Duodenal mucosa (tissue), 2 donors: ENCODE measurements at regions not wholly inside any gene's neighbourhood (a gene's known extent, or its start where the extent isn't known, plus 50 kb on each side); places are given as distances from the start of the nearest gene placed in this dataset.

Source experiments
- H3K27ac ChIP-seq: one replicate; pipeline ENCODE4 v1.7.0; 2013; ENCODE audit warnings: low read depth, low read length
- H3K27me3 ChIP-seq, 2 donors: one replicate each; pipeline ENCODE4 v1.7.0; 2013; ENCODE audit warnings: low read length in 2 of 2, control low read depth in 1 of 2; ENCODE audit not compliant: insufficient read depth in 2 of 2, control insufficient read depth in 1 of 2
- H3K36me3 ChIP-seq, 2 donors: one replicate each; pipeline ENCODE4 v1.7.0; 2013; ENCODE audit warnings: low read length in 2 of 2, control low read depth in 1 of 2; ENCODE audit not compliant: insufficient read depth in 2 of 2, control insufficient read depth in 1 of 2
- H3K4me1 ChIP-seq, 2 donors: one replicate each; pipeline ENCODE4 v1.7.0; 2013; ENCODE audit warnings: low read length in 2 of 2, control low read depth in 1 of 2; ENCODE audit not compliant: insufficient read depth in 2 of 2, control insufficient read depth in 1 of 2
- H3K4me3 ChIP-seq, 2 donors: one replicate each; pipeline ENCODE4 v1.7.0; 2013; ENCODE audit warnings: low read length in 2 of 2, low read depth in 1 of 2
- H3K9ac ChIP-seq, 2 donors: one replicate each; pipeline ENCODE4 v1.7.0; 2013; ENCODE audit warnings: low read length in 2 of 2, low read depth in 1 of 2
- H3K9me3 ChIP-seq, 2 donors: one replicate each; pipeline ENCODE4 v1.7.0; 2013; ENCODE audit warnings: low read length in 2 of 2, control low read depth in 1 of 2; ENCODE audit not compliant: control insufficient read depth in 1 of 2

DNA sequence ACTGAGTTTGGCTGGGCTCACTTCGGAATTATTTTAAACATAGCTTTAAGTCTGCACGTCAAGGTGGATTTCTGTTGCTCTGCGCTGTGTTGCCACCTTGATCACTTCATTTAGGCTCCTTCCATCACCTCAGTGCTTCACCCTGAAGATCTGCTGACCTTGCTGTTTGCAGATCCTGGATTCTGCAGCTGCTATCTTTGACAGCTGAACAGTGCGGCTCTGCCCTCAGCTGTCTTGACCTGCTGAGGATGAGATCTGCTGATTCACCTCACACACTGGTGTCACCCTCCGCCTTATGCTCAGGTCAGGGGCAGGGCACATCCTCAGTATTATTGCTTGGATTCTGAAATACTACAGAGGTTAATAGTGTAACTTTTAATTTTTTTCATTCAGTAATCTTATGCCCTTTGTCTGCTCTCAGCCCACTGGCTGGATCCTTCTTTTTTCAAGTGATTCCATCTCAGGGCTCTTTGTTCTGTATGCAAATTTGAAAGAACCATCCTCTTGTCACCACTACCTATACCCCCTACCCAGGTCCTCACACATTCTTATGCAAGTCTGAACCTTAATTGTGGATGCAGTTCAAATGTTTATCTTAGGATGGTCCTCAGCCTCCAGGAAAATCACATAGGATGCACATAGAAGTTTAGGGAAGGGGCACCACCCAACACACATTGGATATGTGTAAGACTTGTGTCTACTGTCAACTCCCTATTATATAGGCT lies 364.0 kb downstream of the OLFM3 start:
- Histone ChIP-seq H3K27ac (no peak overlapping the region), H3K4me1 (no peaks in the 10 kb centered on the region)

DNA sequence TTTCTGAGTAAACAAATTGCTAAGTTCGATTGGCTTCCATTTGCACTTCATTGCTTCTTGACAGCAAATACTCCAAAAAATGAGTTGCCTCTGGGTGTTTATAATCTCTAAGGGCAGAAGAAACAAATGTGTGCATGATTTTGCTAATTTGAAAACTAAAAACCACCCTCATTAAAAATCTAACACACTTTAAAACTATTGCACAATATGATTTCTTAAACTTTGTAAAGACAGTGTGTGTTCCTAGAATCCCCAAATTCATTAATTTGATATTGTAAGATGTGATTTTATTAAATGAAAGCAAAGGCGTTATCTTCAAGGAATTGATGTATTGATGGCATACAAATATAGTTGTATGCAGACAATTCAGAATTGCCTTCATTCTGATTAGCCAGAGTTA lies 350.9 kb downstream of the OLFM3 start:
- no peaks in the 10 kb centered on the region for H3K36me3 ChIP-seq
- H3K27ac ChIP-seq: no peak overlapping the region
- no peak overlapping the region for H3K9ac ChIP-seq
- no peaks in the 10 kb centered on the region for H3K9me3 ChIP-seq
- no peaks in the 10 kb centered on the region for H3K4me1 ChIP-seq
- H3K4me3 ChIP-seq: no peak overlapping the region
- H3K27me3 ChIP-seq: no peaks in the 10 kb centered on the region

More for the DNA sequence above, 364.0 kb downstream of the OLFM3 start:
- Histone ChIP-seq H3K9ac (no peak overlapping the region), H3K4me3 (no peak overlapping the region), H3K36me3 (no peaks in the 10 kb centered on the region), H3K9me3 (no peaks in the 10 kb centered on the region), H3K27me3 (no peaks in the 10 kb centered on the region)

DNA sequence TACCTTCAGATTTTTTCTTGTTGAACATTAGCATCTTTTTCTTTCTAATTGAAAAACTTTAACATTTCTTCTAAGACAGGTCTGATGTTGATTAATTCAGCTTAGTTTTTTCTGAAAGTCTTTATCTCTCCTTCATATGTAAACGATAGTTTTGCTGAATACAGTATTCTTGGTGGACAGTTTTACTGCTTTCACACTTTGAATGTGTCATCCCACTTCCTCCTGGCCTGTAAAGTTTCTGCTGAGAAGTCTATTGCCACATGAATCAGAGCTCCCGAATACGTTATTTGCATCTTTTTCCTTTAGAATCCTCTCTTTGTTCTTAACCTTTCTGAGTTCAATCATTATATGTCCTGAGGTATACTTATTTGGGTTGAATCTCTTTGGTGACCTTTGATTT lies 344.2 kb downstream of the OLFM3 start:
- no peak overlapping the region for H3K9ac ChIP-seq
- no peaks in the 10 kb centered on the region for H3K36me3 ChIP-seq
- H3K27ac ChIP-seq: no peak overlapping the region
- no peaks in the 10 kb centered on the region for H3K9me3 ChIP-seq
- no peak overlapping the region for H3K4me3 ChIP-seq
- no peaks in the 10 kb centered on the region for H3K4me1 ChIP-seq
- no peaks in the 10 kb centered on the region for H3K27me3 ChIP-seq

DNA sequence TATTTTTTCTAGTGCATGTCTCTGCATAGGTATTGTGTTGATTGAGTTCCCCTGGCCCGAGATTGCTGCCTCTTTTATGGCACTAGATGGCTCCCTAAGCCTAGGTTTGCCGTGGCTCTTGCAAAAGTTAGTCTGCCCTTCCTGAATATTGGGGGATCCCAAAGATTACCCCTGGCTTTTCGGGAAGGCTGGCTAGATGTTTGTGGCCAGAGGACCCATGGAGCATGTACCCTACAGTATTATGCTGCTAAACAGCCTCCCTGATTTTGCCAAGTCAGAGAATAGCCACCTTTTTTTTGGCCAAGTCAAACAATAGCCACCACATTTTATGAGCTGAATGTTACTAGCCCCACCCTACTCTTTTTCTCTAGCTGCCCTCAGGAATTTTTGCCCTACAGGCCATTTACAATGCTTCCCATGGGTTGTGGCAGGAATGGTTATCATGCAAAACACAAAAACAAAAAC lies 343.2 kb downstream of the OLFM3 start:
- Histone ChIP-seq H3K9ac (no peak overlapping the region), H3K4me3 (no peak overlapping the region), H3K27me3 (no peaks in the 10 kb centered on the region), H3K36me3 (no peaks in the 10 kb centered on the region), H3K9me3 (no peaks in the 10 kb centered on the region), H3K4me1 (no peaks in the 10 kb centered on the region), H3K27ac (no peak overlapping the region)

DNA sequence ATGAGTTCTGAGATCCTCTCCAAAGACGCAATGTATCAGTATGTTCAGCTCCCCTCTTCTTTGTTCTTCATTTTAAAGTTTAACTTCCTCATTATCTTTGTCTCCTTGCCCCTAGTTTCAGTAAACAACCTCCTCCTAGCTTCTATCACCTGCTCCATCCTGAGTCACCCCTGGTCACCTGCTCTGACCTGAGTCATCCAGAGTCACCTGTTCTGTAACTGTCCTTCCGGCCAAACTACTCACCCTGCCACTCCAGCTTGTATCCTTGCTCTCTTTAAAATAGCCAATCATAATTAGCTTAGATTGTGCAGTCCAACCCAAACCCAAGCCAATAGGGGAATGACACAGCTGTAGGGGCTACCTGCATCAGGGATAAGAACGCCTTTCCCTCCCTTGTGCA lies 332.0 kb downstream of the OLFM3 start:
- Histone ChIP-seq H3K27me3 (no peaks in the 10 kb centered on the region), H3K4me3 (no peak overlapping the region), H3K27ac (no peak overlapping the region), H3K36me3 (no peaks in the 10 kb centered on the region), H3K9me3 (peaks cover 0 to 16% of the 10 kb centered on the region in 2 donors), H3K9ac (no peak overlapping the region), H3K4me1 (no peaks in the 10 kb centered on the region)

DNA sequence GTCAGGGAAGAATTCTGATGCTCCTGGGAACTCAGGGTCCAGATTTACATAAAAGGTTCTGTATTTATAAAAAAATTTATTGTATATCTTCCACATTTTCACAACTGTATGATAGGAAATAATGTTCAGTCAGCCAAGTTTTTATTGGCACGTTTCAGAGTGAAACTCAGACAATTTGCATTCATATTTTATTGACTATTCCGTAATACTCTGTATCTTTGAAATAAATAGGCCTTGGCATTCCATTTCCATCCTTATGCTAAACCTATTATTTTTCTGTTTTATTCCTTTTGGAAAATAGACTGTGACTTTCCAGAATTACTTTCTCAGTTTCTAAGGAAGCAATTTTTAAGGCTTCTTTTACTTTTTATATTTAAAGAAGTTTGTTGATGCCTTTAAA lies 329.0 kb downstream of the OLFM3 start:
- H3K9ac ChIP-seq: no peak overlapping the region

DNA sequence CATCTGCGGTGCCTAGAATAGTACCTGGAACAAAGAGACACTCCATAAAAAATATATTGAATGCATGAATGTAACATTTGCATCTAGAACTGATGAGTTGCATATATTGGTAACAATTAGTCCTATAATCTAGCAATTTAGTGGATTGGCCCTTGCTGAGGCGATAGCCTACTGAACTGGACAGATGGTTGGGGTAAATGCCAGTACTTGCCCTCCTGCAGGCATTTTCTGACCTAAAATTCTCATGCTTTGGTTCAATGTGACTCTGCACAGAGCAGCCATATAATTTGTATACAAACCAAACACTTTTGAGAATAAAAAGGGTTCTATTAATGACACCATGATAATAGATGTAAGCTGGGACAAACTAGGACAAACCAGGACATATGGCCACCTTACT lies 313.6 kb downstream of the OLFM3 start:
- H3K9me3 ChIP-seq: no peaks in the 10 kb centered on the region
- no peak overlapping the region for H3K27ac ChIP-seq
- H3K4me1 ChIP-seq: no peaks in the 10 kb centered on the region
- no peak overlapping the region for H3K4me3 ChIP-seq
- H3K9ac ChIP-seq: no peak overlapping the region
- no peaks in the 10 kb centered on the region for H3K27me3 ChIP-seq
- no peaks in the 10 kb centered on the region for H3K36me3 ChIP-seq

More for the DNA sequence above, 329.0 kb downstream of the OLFM3 start:
- peaks cover 0 to 9% of the 10 kb centered on the region in 2 donors for H3K9me3 ChIP-seq
- no peak overlapping the region for H3K4me3 ChIP-seq
- H3K27me3 ChIP-seq: no peaks in the 10 kb centered on the region
- no peaks in the 10 kb centered on the region for H3K4me1 ChIP-seq
- H3K36me3 ChIP-seq: no peaks in the 10 kb centered on the region
- H3K27ac ChIP-seq: no peak overlapping the region

DNA sequence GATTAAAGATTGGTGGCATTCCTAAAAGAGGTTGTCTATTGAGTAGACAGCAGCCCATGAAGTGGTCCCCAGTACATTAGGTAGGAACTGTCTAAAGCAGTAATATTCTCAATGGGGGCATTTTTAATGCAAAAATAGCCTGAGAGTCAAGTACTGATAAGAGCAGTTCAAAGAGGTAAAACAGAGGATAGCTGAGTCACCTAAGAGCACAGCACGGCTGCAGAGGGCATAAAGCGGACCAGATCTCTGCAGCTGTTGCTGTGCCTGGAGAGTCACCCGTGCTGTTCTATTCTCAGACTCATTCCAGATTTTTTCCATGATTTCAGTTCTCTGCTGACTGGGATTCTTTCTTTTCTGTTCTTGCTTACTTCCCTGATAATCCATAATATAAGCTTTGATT lies 313.2 kb downstream of the OLFM3 start:
- Histone ChIP-seq H3K9ac (no peak overlapping the region), H3K27ac (no peak overlapping the region), H3K9me3 (no peaks in the 10 kb centered on the region), H3K36me3 (no peaks in the 10 kb centered on the region), H3K4me1 (no peaks in the 10 kb centered on the region), H3K27me3 (no peaks in the 10 kb centered on the region), H3K4me3 (no peak overlapping the region)

DNA sequence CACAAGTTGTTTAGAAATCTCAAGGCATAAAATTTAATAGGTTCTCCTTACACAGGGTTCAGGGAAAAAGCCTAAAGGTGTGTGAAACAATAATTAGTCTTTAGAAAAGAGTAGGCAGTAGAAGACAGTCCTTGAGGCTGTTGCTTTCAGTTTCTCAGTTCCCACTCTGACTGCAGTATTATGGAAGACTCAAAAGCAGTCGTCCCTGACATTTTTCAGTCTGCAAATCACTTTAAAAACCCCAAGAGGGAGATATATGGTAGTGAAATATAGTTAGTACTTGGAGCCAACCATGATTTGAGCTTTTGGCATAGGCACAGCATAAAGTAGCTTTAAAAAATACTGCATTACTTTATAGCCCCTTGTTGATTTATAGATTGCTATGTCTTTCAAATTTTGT lies 299.7 kb downstream of the OLFM3 start:
- Histone ChIP-seq H3K4me3 (no peak overlapping the region), H3K4me1 (no peaks in the 10 kb centered on the region), H3K36me3 (no peaks in the 10 kb centered on the region), H3K27ac (no peak overlapping the region), H3K9me3 (no peaks in the 10 kb centered on the region), H3K27me3 (no peaks in the 10 kb centered on the region), H3K9ac (no peak overlapping the region)

DNA sequence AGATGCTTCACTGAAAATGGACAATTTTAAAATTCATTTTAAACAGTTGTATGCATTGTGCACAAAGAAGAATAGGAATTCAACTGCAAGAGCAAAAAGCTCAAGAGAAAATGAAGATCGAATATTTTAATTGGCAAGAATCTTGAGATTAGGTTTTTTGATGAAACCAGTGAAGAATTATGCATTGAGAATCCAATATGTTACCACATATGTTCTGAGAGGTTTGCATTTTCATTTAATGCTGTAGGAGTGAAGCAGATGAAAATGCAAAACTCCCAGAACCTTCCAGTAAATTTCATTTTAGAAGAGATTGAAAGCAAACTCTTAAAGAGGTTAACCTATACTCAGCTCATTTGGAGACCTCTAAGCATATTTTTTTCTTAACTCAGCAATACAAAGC lies 298.0 kb downstream of the OLFM3 start:
- no peaks in the 10 kb centered on the region for H3K9me3 ChIP-seq
- H3K36me3 ChIP-seq: no peaks in the 10 kb centered on the region
- no peak overlapping the region for H3K4me3 ChIP-seq
- no peak overlapping the region for H3K27ac ChIP-seq
- no peaks in the 10 kb centered on the region for H3K4me1 ChIP-seq
- H3K9ac ChIP-seq: no peak overlapping the region
- no peaks in the 10 kb centered on the region for H3K27me3 ChIP-seq
